GM06990 (cell line): ENCODE measurements at regions not wholly inside any gene's neighbourhood (a gene's known extent, or its start where the extent isn't known, plus 50 kb on each side); places are given as distances from the start of the nearest gene placed in this dataset.
"Not testable (repeated sequence)": the region's sequence is repeated elsewhere in the genome, so short reads cannot be mapped to it uniquely, and the experiment has no call there.

Source experiments
- DNase-seq: peaks from one replicate; pipeline ENCODE4 v3.0.0-alpha.2; 2011; ENCODE audit not compliant: insufficient read length; ENCODE audit errors: extremely low read depth
- H3K27me3 ChIP-seq: replicated peaks from 2 replicates; pipeline ENCODE4 v1.6.0; 2011; ENCODE audit warnings: low read length; ENCODE audit not compliant: control insufficient read depth, insufficient read depth
- H3K36me3 ChIP-seq: 2 replicates; pipeline ENCODE4 v1.5.1; 2011; ENCODE audit warnings: low read length; ENCODE audit not compliant: control insufficient read depth, insufficient read depth
- H3K4me3 ChIP-seq: replicated peaks from 2 replicates; pipeline ENCODE4 v1.5.1; 2011; ENCODE audit warnings: low read depth, mild to moderate bottlenecking, control low read depth, low read length
- CTCF ChIP-seq: IDR thresholded peaks from 2 replicates; pipeline ENCODE4 v1.5.1; 2011; ENCODE audit warnings: low read length, control low read depth, mild to moderate bottlenecking, inconsistent platforms; ENCODE audit not compliant: insufficient read depth, poor library complexity, severe bottlenecking

DNA sequence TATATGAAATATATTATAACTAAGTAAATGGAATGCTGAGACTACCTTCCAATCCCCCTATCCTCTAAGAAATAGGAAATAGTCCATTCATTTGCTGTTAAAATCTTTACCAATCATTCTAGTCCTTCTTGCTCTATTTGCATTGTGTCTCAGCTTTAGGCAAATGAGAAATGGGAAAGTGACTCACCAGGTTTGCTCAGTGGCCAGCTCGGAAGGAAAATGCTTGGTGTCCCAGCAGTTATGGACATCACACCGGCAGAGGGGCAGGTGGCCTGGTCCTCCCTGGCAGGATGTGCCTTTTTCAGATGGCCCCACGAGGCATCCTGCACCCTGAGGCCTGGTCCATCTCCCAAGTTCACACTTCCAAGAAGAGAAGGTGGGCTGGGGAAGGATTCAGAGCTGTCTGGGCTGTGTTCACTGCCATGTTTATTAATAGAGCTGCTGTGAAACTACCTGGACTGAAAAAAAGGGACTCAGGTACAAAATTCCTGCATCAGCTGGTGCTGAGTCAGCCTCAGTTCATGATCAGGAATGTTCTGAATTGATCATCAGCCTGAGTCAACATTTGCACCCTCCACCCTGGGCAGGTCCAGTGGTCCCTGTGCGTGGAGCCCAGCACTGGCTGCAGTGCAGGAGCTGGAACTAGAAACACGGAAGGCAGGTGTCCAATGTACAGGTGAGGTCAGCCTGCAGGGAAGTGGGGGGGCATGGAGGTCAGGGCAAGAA lies 60.1 kb upstream of the ARL4C start:
- H3K36me3 ChIP-seq: no peaks in the 10 kb centered on the region
- no peak for TF ChIP-seq CTCF
- no peak overlapping the region for H3K4me3 ChIP-seq
- H3K27me3 ChIP-seq: no peaks in the 10 kb centered on the region; the same call in 1 of the 2 replicates
- no peak for DNase-seq

DNA sequence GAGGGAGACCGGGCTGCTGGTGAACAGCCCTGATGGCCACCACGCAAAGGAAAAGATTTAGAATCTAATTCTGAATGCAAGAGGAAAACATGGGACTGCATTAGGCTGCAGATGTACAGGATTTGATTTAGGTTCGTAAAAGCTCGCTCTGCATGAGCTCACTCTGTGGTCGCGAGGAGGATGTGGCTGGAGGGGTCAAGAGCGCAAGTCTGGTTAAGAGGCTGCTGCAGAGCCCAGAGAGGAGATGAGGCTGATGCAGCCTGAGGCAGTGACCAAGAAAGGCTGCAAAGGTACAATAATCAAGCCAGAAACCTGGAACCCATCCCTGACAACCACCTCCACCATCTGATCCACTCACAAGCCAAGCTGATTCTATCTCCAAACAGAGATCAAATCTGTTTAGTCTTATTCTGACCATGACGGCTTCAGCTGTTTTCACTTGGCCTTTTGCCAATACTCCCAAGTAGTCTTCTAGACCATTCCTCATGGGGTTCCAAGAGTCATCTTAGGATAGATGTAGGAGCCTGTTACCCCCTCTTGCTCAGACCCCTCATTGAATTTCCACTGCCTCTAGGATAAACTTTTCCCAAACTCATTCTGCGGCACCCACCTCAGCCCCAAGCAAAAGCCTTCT lies 58.9 kb upstream of the ARL4C start:
- no peak for TF ChIP-seq CTCF
- no peak overlapping the region for H3K4me3 ChIP-seq
- no peaks in the 10 kb centered on the region for H3K36me3 ChIP-seq
- no peaks in the 10 kb centered on the region; the same call in 1 of the 2 replicates for H3K27me3 ChIP-seq
- DNase-seq: no peak

- no peak overlapping the region for H3K4me3 ChIP-seq
Observed at GRCh38 chr2:234555161-234555560, 58.3 kb upstream of the ARL4C start.

GRCh38 chr2:234553223-234553622 lies 56.3 kb upstream of the ARL4C start:
- not testable (repeated sequence) for H3K4me3 ChIP-seq, DNase-seq, H3K27me3 ChIP-seq, H3K36me3 ChIP-seq

More at GRCh38 chr2:234555161-234555560, 58.3 kb upstream of the ARL4C start:
- no peaks in the 10 kb centered on the region; the same call in 1 of the 2 replicates for H3K27me3 ChIP-seq
- DNase-seq: no peak
- TF ChIP-seq CTCF: no peak
- H3K36me3 ChIP-seq: no peaks in the 10 kb centered on the region

- Histone ChIP-seq H3K4me3 (no peak overlapping the region), H3K27me3 (no peaks in the 10 kb centered on the region; the same call in 1 of the 2 replicates), H3K36me3 (no peaks in the 10 kb centered on the region)
- peak; percentile 91 for TF ChIP-seq CTCF
- DNase-seq: peak; percentile 6
Observed at GRCh38 chr2:234550511-234551107, 53.7 kb upstream of the ARL4C start.

DNA sequence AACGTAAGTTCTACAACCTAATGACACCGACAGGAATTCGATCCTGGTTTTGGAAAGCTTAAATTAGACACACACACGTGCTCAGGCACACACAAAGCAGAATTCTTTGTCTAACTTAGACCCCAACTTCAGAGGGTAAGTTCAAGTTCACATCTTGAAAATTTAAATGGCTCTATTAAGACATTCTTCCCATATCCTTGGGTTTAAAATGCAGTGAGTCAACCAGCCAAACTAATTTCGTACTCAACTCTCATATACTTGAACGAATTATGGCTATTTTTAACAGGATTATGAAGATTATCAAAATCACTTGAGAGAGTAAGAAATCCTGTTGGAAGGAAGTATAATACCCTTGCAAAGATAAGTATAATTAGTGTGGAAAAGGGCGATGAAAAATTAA lies 53.2 kb upstream of the ARL4C start:
- no peaks in the 10 kb centered on the region for H3K36me3 ChIP-seq
- no peaks in the 10 kb centered on the region; the same call in 1 of the 2 replicates for H3K27me3 ChIP-seq
- no peak for TF ChIP-seq CTCF
- DNase-seq: no peak
- H3K4me3 ChIP-seq: no peak overlapping the region
